ENCODE measurements at regions not wholly inside any gene's neighbourhood (a gene's known extent, or its start where the extent isn't known, plus 50 kb on each side); places are given as distances from the start of the nearest gene placed in this dataset.

- TF ChIP-seq CTCF (IDR thresholded peaks at IDR 0.05; ENCODE audit: insufficient read depth, low read length), result no peak
- no peak for DNase-seq (ENCODE audit: low read depth)
- no peak overlapping the region for H3K4me3 ChIP-seq (ENCODE audit: low read depth, low read length)
Observed at GRCh38 chr3:148005456-148005855, 596.3 kb downstream of the ZIC1 start.

GRCh38 chr3:148006508-148006907 lies 597.3 kb downstream of the ZIC1 start:
- TF ChIP-seq CTCF (IDR thresholded peaks at IDR 0.05; ENCODE audit: insufficient read depth, low read length), result no peak
- H3K4me3 ChIP-seq (ENCODE audit: low read depth, low read length), result no peak overlapping the region
- peak; percentile 60 for DNase-seq (ENCODE audit: low read depth)

- DNase-seq (ENCODE audit: low read depth), result no peak
Observed at GRCh38 chr3:148008591-148008990, 599.4 kb downstream of the ZIC1 start.

GRCh38 chr3:148020861-148021260 lies 611.7 kb downstream of the ZIC1 start:
- DNase-seq (ENCODE audit: low read depth), result peak; percentile 16
- no peak for TF ChIP-seq CTCF (IDR thresholded peaks at IDR 0.05; ENCODE audit: insufficient read depth, low read length)
- no peak overlapping the region for H3K4me3 ChIP-seq (ENCODE audit: low read depth, low read length)

More at GRCh38 chr3:148008591-148008990, 599.4 kb downstream of the ZIC1 start:
- H3K4me3 ChIP-seq (ENCODE audit: low read depth, low read length), result no peak overlapping the region
- TF ChIP-seq CTCF (IDR thresholded peaks at IDR 0.05; ENCODE audit: insufficient read depth, low read length), result no peak

- TF ChIP-seq CTCF (IDR thresholded peaks at IDR 0.05; ENCODE audit: insufficient read depth, low read length), result no peak
- DNase-seq (ENCODE audit: low read depth), result peak; percentile 4
Observed at GRCh38 chr3:148021381-148021780, 612.2 kb downstream of the ZIC1 start.

GRCh38 chr3:148023994-148024393 lies 614.8 kb downstream of the ZIC1 start:
- TF ChIP-seq CTCF (IDR thresholded peaks at IDR 0.05; ENCODE audit: insufficient read depth, low read length), result no peak
- DNase-seq (ENCODE audit: low read depth), result peak; percentile 93
- H3K4me3 ChIP-seq (ENCODE audit: low read depth, low read length), result no peak overlapping the region

More at GRCh38 chr3:148021381-148021780, 612.2 kb downstream of the ZIC1 start:
- no peak overlapping the region for H3K4me3 ChIP-seq (ENCODE audit: low read depth, low read length)

- TF ChIP-seq CTCF (IDR thresholded peaks at IDR 0.05; ENCODE audit: insufficient read depth, low read length), result no peak
- H3K4me3 ChIP-seq (ENCODE audit: low read depth, low read length), result no peak overlapping the region
- no peak for DNase-seq (ENCODE audit: low read depth)
Observed at GRCh38 chr3:148026009-148026588, 616.9 kb downstream of the ZIC1 start.

Data from fibroblast of the aortic adventitia (primary cell).